ENCODE measurements at regions not wholly inside any gene's neighbourhood (a gene's known extent, or its start where the extent isn't known, plus 50 kb on each side); places are given as distances from the start of the nearest gene placed in this dataset.

- TF ChIP-seq CTCF (conservative IDR thresholded peaks at IDR 0.05) (0 out of 2 replicates have a peak, but pooled peaks have one; percentile 20), EZH2 (IDR thresholded peaks at IDR 0.05; ENCODE audit: low read depth) (no peak)
Measured at GRCh38 chr13:107680115-107680514, 535.2 kb downstream of the LIG4 start.
